Vagina (tissue), 2 donors: ENCODE measurements at regions not wholly inside any gene's neighbourhood (a gene's known extent, or its start where the extent isn't known, plus 50 kb on each side); places are given as distances from the start of the nearest gene placed in this dataset.

ENCODE experiments used
- DNase-seq, 2 donors: peaks; one replicate each; pipeline ENCODE4 v3.0.0-alpha.2; 2017; ENCODE audit errors: extremely low spot score in 2 of 2
- H3K27ac ChIP-seq: fragments of 200-600 bp; sonication (generic); one replicate; pipeline ENCODE4 v1.5.1; 2019
- H3K27me3 ChIP-seq: fragments of 200-600 bp; sonication (generic); one replicate; pipeline ENCODE4 v1.5.1; 2019
- H3K36me3 ChIP-seq, 2 donors: fragments of 200-600 bp; sonication (generic); one replicate each; pipeline ENCODE4 v1.5.1; 2017 to 2019
- H3K4me1 ChIP-seq: fragments of 200-600 bp; sonication (generic); one replicate; pipeline ENCODE4 v1.5.1; 2019
- H3K4me3 ChIP-seq, 2 donors: fragments of 200-600 bp; sonication (generic); 1 replicate in 1 of 2; 2 replicates in 1 of 2; pipeline ENCODE4 v1.5.1; 2016 to 2019
- H3K9me3 ChIP-seq: fragments of 200-600 bp; sonication (generic); one replicate; pipeline ENCODE4 v1.5.1; 2019
- CTCF ChIP-seq, 3 experiments: fragments of 450-650 bp in 2 of 3; fragments of 200-600 bp in 1 of 3; sonication (generic) in 1 of 3; IDR thresholded peaks; one replicate each; pipeline ENCODE4 v1.5.1; 2017 to 2019; ENCODE audit warnings: antibody characterized with exemption in 3 of 3, mild to moderate bottlenecking in 2 of 3, moderate library complexity in 2 of 3
- POLR2A ChIP-seq, 2 donors: fragments of 450-650 bp; IDR thresholded peaks; one replicate each; pipeline ENCODE4 v1.6.1; 2017; ENCODE audit warnings: antibody characterized with exemption in 2 of 2, mild to moderate bottlenecking in 2 of 2, moderate library complexity in 2 of 2
- POLR2AphosphoS5 ChIP-seq, 2 donors: sonication (generic); formaldehyde crosslinking; IDR thresholded peaks; one replicate each; pipeline ENCODE4 v1.9.0; 2017; ENCODE audit warnings: antibody characterized with exemption in 2 of 2, mild to moderate bottlenecking in 2 of 2, low read depth in 1 of 2; ENCODE audit not compliant: insufficient read depth in 1 of 2
- intact Hi-C: fragments of 100-400 bp; cut with DNase I; formaldehyde crosslinking; loops from one replicate; pipeline ENCODE4 v1.15.1; 2023

GRCh38 chr11:96447208-96448110, 57.6 kb downstream of the JRKL start:
- TF ChIP-seq CTCF (IDR thresholded peaks at IDR 0.05) (no peak), POLR2A (IDR thresholded peaks at IDR 0.05) (no peak), POLR2AphosphoS5 (IDR thresholded peaks at IDR 0.05; ENCODE audit: insufficient read depth in 1 of 2, low read depth in 1 of 2) (no peak)
- Histone ChIP-seq H3K9me3 (no peaks in the 10 kb centered on the region), H3K4me3 (no peak overlapping the region), H3K27me3 (no peaks in the 10 kb centered on the region), H3K4me1 (no peaks in the 10 kb centered on the region), H3K27ac (no peak overlapping the region), H3K36me3 (no peaks in the 10 kb centered on the region)
- no peak for DNase-seq
- intact Hi-C loops, result no loop called here

- intact Hi-C loops, result no loop called here
- no peak for DNase-seq
- no peaks in the 10 kb centered on the region for H3K27me3 ChIP-seq
- H3K4me3 ChIP-seq, result no peak overlapping the region
- no peaks in the 10 kb centered on the region for H3K9me3 ChIP-seq
- TF ChIP-seq CTCF (IDR thresholded peaks at IDR 0.05), result no peak
- no peak for TF ChIP-seq POLR2AphosphoS5 (IDR thresholded peaks at IDR 0.05; ENCODE audit: insufficient read depth in 1 of 2, low read depth in 1 of 2)
- no peak for TF ChIP-seq POLR2A (IDR thresholded peaks at IDR 0.05)
- no peaks in the 10 kb centered on the region for H3K4me1 ChIP-seq
- no peak overlapping the region for H3K27ac ChIP-seq
- no peaks in the 10 kb centered on the region for H3K36me3 ChIP-seq
Observed at GRCh38 chr11:96448225-96448624, 58.4 kb downstream of the JRKL start.

DNA sequence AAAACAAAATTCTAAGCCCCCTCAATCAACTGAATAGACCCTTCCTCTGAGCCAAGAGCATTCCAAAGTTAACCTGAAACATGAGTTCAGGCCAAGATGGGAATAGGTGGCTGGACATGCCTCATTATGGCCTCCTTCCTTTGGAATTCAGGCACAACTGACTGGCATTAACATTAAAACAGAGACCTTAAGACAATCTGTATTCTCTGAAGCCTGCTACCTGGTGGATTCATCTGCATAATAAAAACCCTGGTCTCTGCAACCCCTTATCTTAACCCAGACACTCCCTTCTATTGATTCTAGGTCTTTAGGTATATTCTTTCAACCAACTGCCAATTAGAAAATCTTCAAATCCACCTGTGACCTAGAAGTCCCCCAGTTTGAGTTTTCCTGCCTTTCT, 66.3 kb downstream of the JRKL start:
- no peaks in the 10 kb centered on the region for H3K4me1 ChIP-seq
- no peak for TF ChIP-seq POLR2A (IDR thresholded peaks at IDR 0.05)
- TF ChIP-seq CTCF (IDR thresholded peaks at IDR 0.05), result no peak
- no peak for TF ChIP-seq POLR2AphosphoS5 (IDR thresholded peaks at IDR 0.05; ENCODE audit: insufficient read depth in 1 of 2, low read depth in 1 of 2)
- intact Hi-C loops, result no loop called here
- H3K27me3 ChIP-seq, result no peaks in the 10 kb centered on the region
- H3K4me3 ChIP-seq, result no peak overlapping the region
- DNase-seq, result no peak
- H3K36me3 ChIP-seq, result no peaks in the 10 kb centered on the region
- no peaks in the 10 kb centered on the region for H3K9me3 ChIP-seq
- H3K27ac ChIP-seq, result no peak overlapping the region

DNA sequence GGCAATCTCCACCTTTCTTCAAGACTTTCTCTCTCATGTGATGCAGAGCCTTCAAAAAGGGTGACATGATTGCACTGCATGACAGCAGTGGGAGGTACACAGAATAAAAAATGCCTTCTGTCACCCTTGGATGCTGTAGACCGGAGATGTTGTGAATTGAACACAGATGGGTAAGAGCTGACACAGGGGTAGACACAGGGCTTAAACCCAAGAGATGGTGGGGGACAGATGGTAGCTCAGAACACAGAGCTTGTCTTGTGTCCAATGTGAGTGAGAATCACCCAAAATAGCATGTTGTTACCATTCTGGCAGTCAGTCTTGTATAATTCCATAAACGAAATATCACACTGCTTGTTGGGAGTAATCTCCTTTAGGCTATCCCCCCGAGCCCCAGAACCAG, 69.9 kb downstream of the JRKL start:
- no peaks in the 10 kb centered on the region for H3K9me3 ChIP-seq
- no peak overlapping the region for H3K27ac ChIP-seq
- no peak overlapping the region for H3K4me3 ChIP-seq
- H3K27me3 ChIP-seq, result no peaks in the 10 kb centered on the region
- intact Hi-C loops, result loop anchor here (5.0 kb wide), 1 partner anchor 1763 kb away; no protein-coding TSS in a partner anchor
- H3K4me1 ChIP-seq, result peaks cover 6% of the 10 kb centered on the region
- no peak for DNase-seq
- no peaks in the 10 kb centered on the region for H3K36me3 ChIP-seq
- TF ChIP-seq POLR2AphosphoS5 (IDR thresholded peaks at IDR 0.05; ENCODE audit: insufficient read depth in 1 of 2, low read depth in 1 of 2) (no peak), CTCF (IDR thresholded peaks at IDR 0.05) (no peak), POLR2A (IDR thresholded peaks at IDR 0.05) (no peak)

DNA sequence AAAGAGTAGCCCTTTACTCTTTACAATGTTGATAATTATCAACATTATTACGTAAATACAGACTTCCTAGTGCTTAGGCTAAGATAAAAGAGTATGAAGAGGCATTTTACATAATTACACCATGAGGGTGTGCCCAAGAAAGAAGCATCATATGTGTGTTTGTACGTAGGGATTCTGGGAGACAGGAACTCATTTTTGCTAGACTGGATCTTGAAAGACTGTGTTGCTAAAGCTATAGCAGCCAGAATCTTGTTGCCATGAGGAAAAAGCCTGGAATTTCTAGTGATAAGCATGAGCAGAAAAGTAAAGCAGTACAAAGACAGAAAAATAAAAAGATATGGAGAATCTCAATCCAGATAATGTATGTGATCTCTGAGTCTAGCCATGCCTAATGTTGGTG, 72.1 kb downstream of the JRKL start:
- no peak for TF ChIP-seq POLR2A (IDR thresholded peaks at IDR 0.05)
- TF ChIP-seq POLR2AphosphoS5 (IDR thresholded peaks at IDR 0.05; ENCODE audit: insufficient read depth in 1 of 2, low read depth in 1 of 2), result no peak
- no peak for TF ChIP-seq CTCF (IDR thresholded peaks at IDR 0.05)
- H3K4me1 ChIP-seq, result peaks cover 6% of the 10 kb centered on the region
- no peak overlapping the region for H3K4me3 ChIP-seq
- H3K9me3 ChIP-seq, result no peaks in the 10 kb centered on the region
- no peak for DNase-seq
- H3K36me3 ChIP-seq, result no peaks in the 10 kb centered on the region
- no peaks in the 10 kb centered on the region for H3K27me3 ChIP-seq
- intact Hi-C loops, result loop anchor here (5.0 kb wide), 1 partner anchor 1760 kb away; no protein-coding TSS in a partner anchor
- H3K27ac ChIP-seq, result no peak overlapping the region
